ENCODE measurements at regions not wholly inside any gene's neighbourhood (a gene's known extent, or its start where the extent isn't known, plus 50 kb on each side); places are given as distances from the start of the nearest gene placed in this dataset.
"Not testable (repeated sequence)": the region's sequence is repeated elsewhere in the genome, so short reads cannot be mapped to it uniquely, and the experiment has no call there.

GRCh38 chr10:60597513-60597912 is 180.8 kb upstream of the CDK1 start:
- H3K4me1 ChIP-seq (ENCODE audit: control insufficient read depth, insufficient read depth, low read length), result no peaks in the 10 kb centered on the region
- no peak overlapping the region for H3K27ac ChIP-seq (ENCODE audit: low read length)
- H3K27me3 ChIP-seq (ENCODE audit: control insufficient read depth, insufficient read depth, low read length), result no peaks in the 10 kb centered on the region
- H3K9me3 ChIP-seq (ENCODE audit: control insufficient read depth, low read depth, low read length), result no peaks in the 10 kb centered on the region
- H3K36me3 ChIP-seq (ENCODE audit: control insufficient read depth, insufficient read depth, low read length), result no peaks in the 10 kb centered on the region
- DNase-seq, result no peak
- no CpG with 5 or more reads among the region's 1 CpG for WGBS (ENCODE audit: insufficient coverage, low lambda C conversion rate)
- no peak overlapping the region for H3K4me3 ChIP-seq (ENCODE audit: low read length)

DNA sequence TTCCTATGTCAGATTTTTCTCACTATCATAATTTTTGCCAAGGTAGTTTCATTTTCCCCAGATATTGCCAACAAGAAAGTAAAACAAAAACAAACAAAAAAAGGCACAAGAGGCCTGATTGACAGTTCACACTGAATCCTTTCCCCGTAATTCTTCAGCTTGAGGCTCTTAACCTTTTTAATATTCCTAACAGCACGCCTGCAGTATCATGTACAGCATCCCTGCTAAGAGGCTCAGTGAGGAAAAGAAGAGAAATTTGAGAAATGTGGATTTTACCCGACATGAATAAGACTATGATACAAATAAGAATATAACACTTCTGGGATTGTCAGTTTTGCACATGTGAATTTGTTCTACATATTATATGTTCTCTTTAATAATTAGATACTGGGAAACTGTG is 182.4 kb upstream of the CDK1 start:
- WGBS (ENCODE audit: insufficient coverage, low lambda C conversion rate), result 75% methylated on average over 2 of the region's 3 CpGs

GRCh38 chr10:60594476-60595051 is 183.7 kb upstream of the CDK1 start:
- Histone ChIP-seq H3K4me3 (ENCODE audit: low read length) (no peak overlapping the region), H3K27me3 (ENCODE audit: control insufficient read depth, insufficient read depth, low read length) (no peaks in the 10 kb centered on the region)
- no CpG with 5 or more reads among the region's 1 CpG for WGBS (ENCODE audit: insufficient coverage, low lambda C conversion rate)

More for the DNA sequence above, 182.4 kb upstream of the CDK1 start:
- no peak overlapping the region for H3K27ac ChIP-seq (ENCODE audit: low read length)
- no peaks in the 10 kb centered on the region for H3K36me3 ChIP-seq (ENCODE audit: control insufficient read depth, insufficient read depth, low read length)
- no peak overlapping the region for H3K4me3 ChIP-seq (ENCODE audit: low read length)
- DNase-seq, result no peak
- H3K4me1 ChIP-seq (ENCODE audit: control insufficient read depth, insufficient read depth, low read length), result no peaks in the 10 kb centered on the region
- H3K27me3 ChIP-seq (ENCODE audit: control insufficient read depth, insufficient read depth, low read length), result no peaks in the 10 kb centered on the region
- H3K9me3 ChIP-seq (ENCODE audit: control insufficient read depth, low read depth, low read length), result no peaks in the 10 kb centered on the region

GRCh38 chr10:60591119-60591518 is 187.2 kb upstream of the CDK1 start:
- no peaks in the 10 kb centered on the region for H3K4me1 ChIP-seq (ENCODE audit: control insufficient read depth, insufficient read depth, low read length)
- no peak for DNase-seq
- no peaks in the 10 kb centered on the region for H3K27me3 ChIP-seq (ENCODE audit: control insufficient read depth, insufficient read depth, low read length)
- 100% methylated on average over 1 of the region's 2 CpGs for WGBS (ENCODE audit: insufficient coverage, low lambda C conversion rate)
- no peaks in the 10 kb centered on the region for H3K9me3 ChIP-seq (ENCODE audit: control insufficient read depth, low read depth, low read length)
- no peak overlapping the region for H3K4me3 ChIP-seq (ENCODE audit: low read length)
- H3K36me3 ChIP-seq (ENCODE audit: control insufficient read depth, insufficient read depth, low read length), result no peaks in the 10 kb centered on the region
- H3K27ac ChIP-seq (ENCODE audit: low read length), result no peak overlapping the region

More at GRCh38 chr10:60594476-60595051, 183.7 kb upstream of the CDK1 start:
- Histone ChIP-seq H3K4me1 (ENCODE audit: control insufficient read depth, insufficient read depth, low read length) (no peaks in the 10 kb centered on the region), H3K27ac (ENCODE audit: low read length) (no peak overlapping the region), H3K36me3 (ENCODE audit: control insufficient read depth, insufficient read depth, low read length) (no peaks in the 10 kb centered on the region), H3K9me3 (ENCODE audit: control insufficient read depth, low read depth, low read length) (no peaks in the 10 kb centered on the region)
- no peak for DNase-seq

GRCh38 chr10:60589376-60589775 is 188.9 kb upstream of the CDK1 start:
- no peak overlapping the region for H3K27ac ChIP-seq (ENCODE audit: low read length)
- no peaks in the 10 kb centered on the region for H3K36me3 ChIP-seq (ENCODE audit: control insufficient read depth, insufficient read depth, low read length)
- H3K27me3 ChIP-seq (ENCODE audit: control insufficient read depth, insufficient read depth, low read length), result no peaks in the 10 kb centered on the region
- no peak for DNase-seq
- H3K4me3 ChIP-seq (ENCODE audit: low read length), result no peak overlapping the region
- no peaks in the 10 kb centered on the region for H3K4me1 ChIP-seq (ENCODE audit: control insufficient read depth, insufficient read depth, low read length)
- 100% methylated on average over 1 of the region's 2 CpGs for WGBS (ENCODE audit: insufficient coverage, low lambda C conversion rate)
- H3K9me3 ChIP-seq (ENCODE audit: control insufficient read depth, low read depth, low read length), result no peaks in the 10 kb centered on the region

- not testable (repeated sequence) for H3K27ac ChIP-seq (ENCODE audit: low read length); H3K4me1 ChIP-seq (ENCODE audit: control insufficient read depth, insufficient read depth, low read length); H3K9me3 ChIP-seq (ENCODE audit: control insufficient read depth, low read depth, low read length); H3K4me3 ChIP-seq (ENCODE audit: low read length); DNase-seq; H3K27me3 ChIP-seq (ENCODE audit: control insufficient read depth, insufficient read depth, low read length); H3K36me3 ChIP-seq (ENCODE audit: control insufficient read depth, insufficient read depth, low read length)
- WGBS (ENCODE audit: insufficient coverage, low lambda C conversion rate), result no CpG with 5 or more reads among the region's 2 CpGs
Observed at GRCh38 chr10:60581782-60582181, 192.1 kb upstream of the ANK3 start.

GRCh38 chr10:60578217-60578616 is 188.5 kb upstream of the ANK3 start:
- H3K9me3 ChIP-seq (ENCODE audit: control insufficient read depth, low read depth, low read length), result no peaks in the 10 kb centered on the region
- no peak overlapping the region for H3K4me3 ChIP-seq (ENCODE audit: low read length)
- no peaks in the 10 kb centered on the region for H3K36me3 ChIP-seq (ENCODE audit: control insufficient read depth, insufficient read depth, low read length)
- H3K4me1 ChIP-seq (ENCODE audit: control insufficient read depth, insufficient read depth, low read length), result no peaks in the 10 kb centered on the region
- no peak for DNase-seq
- no peaks in the 10 kb centered on the region for H3K27me3 ChIP-seq (ENCODE audit: control insufficient read depth, insufficient read depth, low read length)
- H3K27ac ChIP-seq (ENCODE audit: low read length), result no peak overlapping the region

- Histone ChIP-seq H3K9me3 (ENCODE audit: control insufficient read depth, low read depth, low read length) (no peaks in the 10 kb centered on the region), H3K36me3 (ENCODE audit: control insufficient read depth, insufficient read depth, low read length) (no peaks in the 10 kb centered on the region), H3K4me1 (ENCODE audit: control insufficient read depth, insufficient read depth, low read length) (peaks cover 5% of the 10 kb centered on the region), H3K27me3 (ENCODE audit: control insufficient read depth, insufficient read depth, low read length) (no peaks in the 10 kb centered on the region), H3K27ac (ENCODE audit: low read length) (no peak overlapping the region), H3K4me3 (ENCODE audit: low read length) (no peak overlapping the region)
- no peak for DNase-seq
- WGBS (ENCODE audit: insufficient coverage, low lambda C conversion rate), result 83% methylated on average over 1 of the region's 6 CpGs
Observed at GRCh38 chr10:60576130-60577069, 186.7 kb upstream of the ANK3 start.

- Histone ChIP-seq H3K4me3 (ENCODE audit: low read length) (no peak overlapping the region), H3K4me1 (ENCODE audit: control insufficient read depth, insufficient read depth, low read length) (peaks cover 5% of the 10 kb centered on the region), H3K27me3 (ENCODE audit: control insufficient read depth, insufficient read depth, low read length) (no peaks in the 10 kb centered on the region), H3K36me3 (ENCODE audit: control insufficient read depth, insufficient read depth, low read length) (no peaks in the 10 kb centered on the region), H3K27ac (ENCODE audit: low read length) (no peak overlapping the region), H3K9me3 (ENCODE audit: control insufficient read depth, low read depth, low read length) (no peaks in the 10 kb centered on the region)
- no peak for DNase-seq
- 95% methylated on average over 3 of the region's 6 CpGs for WGBS (ENCODE audit: insufficient coverage, low lambda C conversion rate)
Observed at GRCh38 chr10:60575105-60575504, 185.4 kb upstream of the ANK3 start.

- Histone ChIP-seq H3K4me3 (ENCODE audit: low read length) (no peak overlapping the region), H3K36me3 (ENCODE audit: control insufficient read depth, insufficient read depth, low read length) (no peaks in the 10 kb centered on the region), H3K27ac (ENCODE audit: low read length) (no peak overlapping the region), H3K4me1 (ENCODE audit: control insufficient read depth, insufficient read depth, low read length) (peaks cover 5% of the 10 kb centered on the region), H3K9me3 (ENCODE audit: control insufficient read depth, low read depth, low read length) (no peaks in the 10 kb centered on the region), H3K27me3 (ENCODE audit: control insufficient read depth, insufficient read depth, low read length) (no peaks in the 10 kb centered on the region)
- WGBS (ENCODE audit: insufficient coverage, low lambda C conversion rate), result 93% methylated on average over 3 of the region's 4 CpGs
- no peak for DNase-seq
Observed at GRCh38 chr10:60574388-60574787, 184.7 kb upstream of the ANK3 start.
